Caco-2 (cell line): ENCODE measurements at regions not wholly inside any gene's neighbourhood (a gene's known extent, or its start where the extent isn't known, plus 50 kb on each side); places are given as distances from the start of the nearest gene placed in this dataset.

Experiments
- BruUV-seq: library from RNA; stranded (reverse); fragments of 400-500 nt; replicated peaks from 2 replicates; lab custom pipeline; 2021; lab: Mats Ljungman, UMichigan
- CTCF ChIA-PET: fragments of 300-600 bp; sonication (Branson Sonifier 250); formaldehyde crosslinking; loops from one replicate; lab custom pipeline; 2022; ENCODE audit warnings: antibody characterized with exemption; lab: Charles Lee
- POLR2A ChIA-PET: fragments of 300-600 bp; sonication (Branson Sonifier 250); formaldehyde crosslinking; loops from one replicate; lab custom pipeline; 2022; ENCODE audit warnings: antibody characterized with exemption; lab: Charles Lee
- DNase-seq, 2 experiments: peaks; one replicate each; pipeline versions ENCODE4 v3.0.0 to v3.0.0-alpha.2; 2020 to 2022
- H3K27me3 ChIP-seq: replicated peaks from 2 replicates; pipeline ENCODE4 v1.6.0; 2011; ENCODE audit warnings: low read length; ENCODE audit not compliant: control insufficient read depth, insufficient read depth
- H3K36me3 ChIP-seq: 2 replicates; pipeline ENCODE4 v1.5.1; 2011; ENCODE audit warnings: low read length; ENCODE audit not compliant: control insufficient read depth, insufficient read depth
- H3K4me1 ChIP-seq: fragments of 250-450 bp; sonication (Bioruptor Pico); 2 replicates; pipeline ENCODE4 v1.5.1; 2020; ENCODE audit warnings: mild to moderate bottlenecking
- H3K4me3 ChIP-seq: 2 replicates; pipeline ENCODE4 v1.5.1; 2011; ENCODE audit warnings: low read depth, mild to moderate bottlenecking, control low read depth, low read length
- H3K9me3 ChIP-seq: fragments of 250-450 bp; sonication (Bioruptor Pico); 2 replicates; pipeline ENCODE4 v1.5.1; 2020; ENCODE audit warnings: mild to moderate bottlenecking, moderate library complexity
- H3K27ac Mint-ChIP-seq: one replicate; pipeline ENCODE4 v1.8.0; 2022; ENCODE audit warnings: mixed read lengths; ENCODE audit not compliant: unreplicated experiment
- H3K27me3 Mint-ChIP-seq: one replicate; pipeline ENCODE4 v1.8.0; 2022; ENCODE audit warnings: mixed read lengths; ENCODE audit not compliant: insufficient read depth, unreplicated experiment
- H3K36me3 Mint-ChIP-seq: one replicate; pipeline ENCODE4 v1.8.0; 2022; ENCODE audit warnings: mild to moderate bottlenecking, mixed read lengths; ENCODE audit not compliant: insufficient read depth, unreplicated experiment
- H3K4me1 Mint-ChIP-seq: one replicate; pipeline ENCODE4 v1.8.0; 2022; ENCODE audit warnings: low read depth, mixed read lengths; ENCODE audit not compliant: unreplicated experiment
- H3K4me3 Mint-ChIP-seq: one replicate; pipeline ENCODE4 v1.8.0; 2022; ENCODE audit warnings: mild to moderate bottlenecking, moderate library complexity, mixed read lengths; ENCODE audit not compliant: unreplicated experiment
- H3K9me3 Mint-ChIP-seq: one replicate; pipeline ENCODE4 v1.8.0; 2022; ENCODE audit warnings: mixed read lengths; ENCODE audit not compliant: unreplicated experiment
- CTCF ChIP-seq, 2 experiments: fragments of 200-600 bp in 1 of 2; IDR thresholded peaks; 1 replicate in 1 of 2; 2 replicates in 1 of 2; pipeline versions ENCODE4 v1.5.1 to v1.8.0; 2011 to 2022; ENCODE audit warnings: antibody characterized with exemption in 1 of 2, control low read depth in 1 of 2, inconsistent platforms in 1 of 2, low read depth in 1 of 2, low read length in 1 of 2, mild to moderate bottlenecking in 1 of 2, moderate library complexity in 1 of 2; ENCODE audit not compliant: insufficient read depth in 1 of 2, severe bottlenecking in 1 of 2, unreplicated experiment in 1 of 2
- intact Hi-C: fragments of 100-400 bp; cut with micrococcal nuclease; formaldehyde crosslinking; loops from one replicate; pipeline ENCODE4 v1.10.0; 2022; ENCODE audit not compliant: unreplicated experiment

DNA sequence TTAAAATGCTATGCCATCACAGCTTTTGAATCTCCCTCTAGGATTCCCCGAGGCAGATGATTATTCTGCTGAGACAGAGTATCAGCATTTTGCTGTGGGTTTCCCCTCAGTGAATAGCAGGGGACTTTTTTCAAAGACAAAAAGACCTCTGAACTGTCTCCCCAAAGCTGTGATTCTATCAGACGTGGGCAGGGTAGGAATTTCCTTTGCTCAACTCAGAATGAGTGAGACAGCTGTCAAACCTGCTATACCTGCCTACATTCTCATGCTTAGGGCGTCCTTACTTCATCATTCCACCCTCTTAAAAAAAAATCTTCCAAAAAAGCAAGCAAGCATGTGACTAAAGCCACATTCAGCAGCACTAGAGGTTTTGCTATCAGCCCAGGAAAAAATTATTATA, 147.6 kb upstream of the FAM83B start:
- Histone ChIP-seq H3K4me3 (no peak overlapping the region), H3K36me3 (no peaks in the 10 kb centered on the region), H3K9me3 (no peaks in the 10 kb centered on the region), H3K4me1 (peaks cover 14% of the 10 kb centered on the region), H3K27me3 (no peaks in the 10 kb centered on the region)
- ChIA-PET POLR2A (no interaction called here), CTCF (interaction anchor here (1.5 kb wide), 1 partner anchor 370 kb away, joined by 4 read pairs; no protein-coding TSS in a partner anchor)
- H3K4me1 Mint-ChIP-seq = peaks cover 8% of the 10 kb centered on the region
- H3K4me3 Mint-ChIP-seq = no peak overlapping the region
- H3K36me3 Mint-ChIP-seq = peaks cover 6% of the 10 kb centered on the region
- intact Hi-C loops = loop anchor here (5.0 kb wide), 2 partner anchors 168 to 543 kb away; no protein-coding TSS in a partner anchor
- TF ChIP-seq CTCF (IDR thresholded peaks at IDR 0.05; ENCODE audit: insufficient read depth in 1 of 2, low read depth in 1 of 2, low read length in 1 of 2, severe bottlenecking in 1 of 2, unreplicated experiment in 1 of 2) = no peak
- peak overlapping the region; percentile 53 for H3K27ac Mint-ChIP-seq
- DNase-seq = peak; percentile 36 to 58
- no peaks in the 10 kb centered on the region for H3K27me3 Mint-ChIP-seq
- H3K9me3 Mint-ChIP-seq = no peaks in the 10 kb centered on the region
- no TSS peak for BruUV-seq

- Histone ChIP-seq H3K4me1 (peaks cover 14% of the 10 kb centered on the region), H3K27me3 (no peaks in the 10 kb centered on the region), H3K9me3 (no peaks in the 10 kb centered on the region), H3K36me3 (no peaks in the 10 kb centered on the region), H3K4me3 (no peak overlapping the region)
- H3K27me3 Mint-ChIP-seq = no peaks in the 10 kb centered on the region
- no peak overlapping the region for H3K27ac Mint-ChIP-seq
- H3K4me1 Mint-ChIP-seq = peaks cover 8% of the 10 kb centered on the region
- TF ChIP-seq CTCF (IDR thresholded peaks at IDR 0.05; ENCODE audit: insufficient read depth in 1 of 2, low read depth in 1 of 2, low read length in 1 of 2, severe bottlenecking in 1 of 2, unreplicated experiment in 1 of 2) = no peak
- CTCF ChIA-PET = no interaction called here
- H3K36me3 Mint-ChIP-seq = peaks cover 6% of the 10 kb centered on the region
- POLR2A ChIA-PET = no interaction called here
- DNase-seq = no peak
- intact Hi-C loops = no loop called here
- H3K9me3 Mint-ChIP-seq = no peaks in the 10 kb centered on the region
- BruUV-seq = no TSS peak
- no peak overlapping the region for H3K4me3 Mint-ChIP-seq
Measured at GRCh38 chr6:54700158-54700557, 146.4 kb upstream of the FAM83B start.

DNA sequence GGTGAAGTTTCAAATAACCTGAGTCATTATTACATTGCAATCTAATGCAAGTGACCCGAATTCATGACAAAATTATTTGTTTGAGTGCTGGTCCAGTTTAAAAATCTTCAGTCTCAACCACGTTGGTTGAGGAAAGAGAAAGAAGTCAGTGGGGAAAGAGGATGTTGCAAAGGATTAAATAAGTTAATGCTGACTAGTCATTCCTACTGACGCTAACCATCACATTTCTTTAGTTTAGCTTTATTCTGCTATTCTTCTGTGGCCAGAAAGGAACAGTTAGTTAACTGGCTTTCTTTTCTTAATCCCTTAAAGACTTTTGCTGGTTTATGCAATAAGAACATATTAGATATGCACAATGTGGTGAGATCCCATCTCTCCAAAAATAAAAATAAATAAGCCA, 143.8 kb upstream of the FAM83B start:
- ChIA-PET POLR2A (no interaction called here), CTCF (no interaction called here)
- intact Hi-C loops = no loop called here
- Histone ChIP-seq H3K27me3 (no peaks in the 10 kb centered on the region), H3K36me3 (no peaks in the 10 kb centered on the region), H3K4me1 (peaks cover 14% of the 10 kb centered on the region), H3K9me3 (no peaks in the 10 kb centered on the region), H3K4me3 (no peak overlapping the region)
- Mint-ChIP-seq H3K36me3 (peaks cover 6% of the 10 kb centered on the region), H3K27me3 (no peaks in the 10 kb centered on the region), H3K9me3 (no peaks in the 10 kb centered on the region), H3K27ac (no peak overlapping the region), H3K4me3 (no peak overlapping the region), H3K4me1 (peaks cover 2% of the 10 kb centered on the region)
- DNase-seq = no peak
- TF ChIP-seq CTCF (IDR thresholded peaks at IDR 0.05; ENCODE audit: insufficient read depth in 1 of 2, low read depth in 1 of 2, low read length in 1 of 2, severe bottlenecking in 1 of 2, unreplicated experiment in 1 of 2) = no peak
- BruUV-seq = no TSS peak
